ENCODE measurements at regions not wholly inside any gene's neighbourhood (a gene's known extent, or its start where the extent isn't known, plus 50 kb on each side); places are given as distances from the start of the nearest gene placed in this dataset.

DNA sequence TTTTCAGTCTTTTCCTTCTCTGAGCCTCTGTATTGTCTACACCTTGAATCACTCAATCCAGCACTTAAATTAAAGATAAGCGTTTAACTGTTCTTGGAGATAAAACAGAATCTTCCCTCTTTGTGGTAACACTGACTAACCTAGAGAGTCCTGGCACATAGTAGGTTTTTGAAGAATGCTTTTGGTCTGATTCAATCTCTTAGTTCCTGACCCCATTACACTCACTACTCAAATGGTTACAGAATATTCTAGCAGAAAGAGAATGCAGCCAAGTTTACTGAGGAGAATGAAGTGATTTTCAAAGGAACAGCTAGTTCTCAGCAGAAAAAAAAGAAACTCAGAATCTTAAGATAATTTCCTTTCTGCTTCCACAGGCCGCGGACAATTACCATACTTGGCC is 309.2 kb upstream of the PRMT6 start:
- TF ChIP-seq POLR2AphosphoS5 (IDR thresholded peaks at IDR 0.05; ENCODE audit: low read depth, low read length) = no peak
- TF ChIP-seq, protein P1, sequence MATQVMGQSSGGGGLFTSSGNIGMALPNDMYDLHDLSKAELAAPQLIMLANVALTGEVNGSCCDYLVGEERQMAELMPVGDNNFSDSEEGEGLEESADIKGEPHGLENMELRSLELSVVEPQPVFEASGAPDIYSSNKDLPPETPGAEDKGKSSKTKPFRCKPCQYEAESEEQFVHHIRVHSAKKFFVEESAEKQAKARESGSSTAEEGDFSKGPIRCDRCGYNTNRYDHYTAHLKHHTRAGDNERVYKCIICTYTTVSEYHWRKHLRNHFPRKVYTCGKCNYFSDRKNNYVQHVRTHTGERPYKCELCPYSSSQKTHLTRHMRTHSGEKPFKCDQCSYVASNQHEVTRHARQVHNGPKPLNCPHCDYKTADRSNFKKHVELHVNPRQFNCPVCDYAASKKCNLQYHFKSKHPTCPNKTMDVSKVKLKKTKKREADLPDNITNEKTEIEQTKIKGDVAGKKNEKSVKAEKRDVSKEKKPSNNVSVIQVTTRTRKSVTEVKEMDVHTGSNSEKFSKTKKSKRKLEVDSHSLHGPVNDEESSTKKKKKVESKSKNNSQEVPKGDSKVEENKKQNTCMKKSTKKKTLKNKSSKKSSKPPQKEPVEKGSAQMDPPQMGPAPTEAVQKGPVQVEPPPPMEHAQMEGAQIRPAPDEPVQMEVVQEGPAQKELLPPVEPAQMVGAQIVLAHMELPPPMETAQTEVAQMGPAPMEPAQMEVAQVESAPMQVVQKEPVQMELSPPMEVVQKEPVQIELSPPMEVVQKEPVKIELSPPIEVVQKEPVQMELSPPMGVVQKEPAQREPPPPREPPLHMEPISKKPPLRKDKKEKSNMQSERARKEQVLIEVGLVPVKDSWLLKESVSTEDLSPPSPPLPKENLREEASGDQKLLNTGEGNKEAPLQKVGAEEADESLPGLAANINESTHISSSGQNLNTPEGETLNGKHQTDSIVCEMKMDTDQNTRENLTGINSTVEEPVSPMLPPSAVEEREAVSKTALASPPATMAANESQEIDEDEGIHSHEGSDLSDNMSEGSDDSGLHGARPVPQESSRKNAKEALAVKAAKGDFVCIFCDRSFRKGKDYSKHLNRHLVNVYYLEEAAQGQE (IDR thresholded peaks at IDR 0.05; ENCODE audit: insufficient read depth in 1 of 2, low read depth in 2 of 2, low read length in 2 of 2) = no peak
